ENCODE measurements at regions not wholly inside any gene's neighbourhood (a gene's known extent, or its start where the extent isn't known, plus 50 kb on each side); places are given as distances from the start of the nearest gene placed in this dataset.
"Not testable (repeated sequence)": the region's sequence is repeated elsewhere in the genome, so short reads cannot be mapped to it uniquely, and the experiment has no call there.

DNA sequence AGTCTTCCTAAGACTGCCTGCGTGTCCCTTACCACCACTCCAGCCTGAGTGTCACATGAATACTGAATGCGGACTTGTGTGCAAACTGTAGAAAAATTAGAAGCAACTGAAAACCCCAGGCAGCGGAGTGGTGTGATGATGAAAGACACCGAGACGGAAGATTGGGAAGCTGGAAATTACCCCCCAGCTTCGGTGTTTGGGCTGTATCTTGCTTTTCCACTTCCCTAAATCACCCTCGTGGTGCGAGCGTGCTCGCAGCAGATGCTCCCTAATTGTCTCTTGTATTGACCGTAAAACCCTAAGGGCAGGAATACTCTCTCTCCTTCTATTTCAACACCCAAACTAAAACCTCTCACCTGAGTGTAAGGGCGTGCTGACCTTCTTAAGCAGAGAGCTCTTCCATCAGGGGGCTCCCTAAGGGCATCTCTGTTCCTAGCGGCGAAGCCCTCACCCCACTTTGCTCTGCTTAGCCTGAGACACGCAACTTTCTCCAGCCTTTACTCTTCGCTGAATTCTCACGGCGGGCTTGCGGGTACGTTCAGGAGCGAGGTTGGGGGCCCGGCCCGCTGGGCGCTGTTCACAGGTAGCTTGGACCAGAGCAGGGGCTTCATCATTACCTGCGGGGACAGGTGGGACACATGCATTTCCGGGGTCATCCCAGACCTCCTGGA is 62.4 kb downstream of the CRYBB2 start:
- Histone ChIP-seq H3K27ac (ENCODE audit: low read depth in 2 of 2, low read length in 1 of 2) (no peak overlapping the region), H3K4me3 (ENCODE audit: low read depth in 1 of 2, low read length in 2 of 2) (no peak overlapping the region), H3K9me3 (ENCODE audit: control insufficient read depth in 2 of 2, insufficient read depth in 1 of 2, low read depth in 1 of 2, low read length in 1 of 2) (no peaks in the 10 kb centered on the region), H3K36me3 (ENCODE audit: control insufficient read depth in 2 of 2, insufficient read depth in 2 of 2, low read length in 1 of 2) (no peaks in the 10 kb centered on the region), H3K4me1 (ENCODE audit: control insufficient read depth in 2 of 2, insufficient read depth in 2 of 2, low read length in 1 of 2) (peaks cover 2 to 3% of the 10 kb centered on the region in 2 donors), H3K27me3 (ENCODE audit: control insufficient read depth in 1 of 2, insufficient read depth in 2 of 2, low read length in 2 of 2) (peaks cover 4 to 10% of the 10 kb centered on the region in 2 donors)
- WGBS, 2 donors = 14 to 16% methylated on average over 25 to 26 of the region's 26 CpGs

DNA sequence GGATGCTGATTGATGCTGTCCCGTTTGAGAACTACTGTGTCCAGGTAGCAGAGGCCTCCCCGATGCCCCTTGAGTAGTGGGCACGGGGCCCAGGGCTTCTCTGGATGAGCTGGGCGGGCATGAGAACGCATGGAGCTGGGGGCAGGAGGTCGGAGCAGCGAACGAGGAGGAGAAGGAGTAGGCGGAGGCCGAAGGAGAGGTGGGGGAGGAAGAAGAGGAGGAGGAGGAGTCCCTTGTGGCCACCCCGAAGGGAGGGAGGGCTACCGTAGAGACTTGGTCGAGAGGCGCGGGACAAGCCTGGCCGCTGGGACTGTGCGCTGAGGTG is 62.9 kb downstream of the CRYBB2 start:
- Histone ChIP-seq H3K9me3 (ENCODE audit: control insufficient read depth in 2 of 2, insufficient read depth in 1 of 2, low read depth in 1 of 2, low read length in 1 of 2) (no peaks in the 10 kb centered on the region), H3K27me3 (ENCODE audit: control insufficient read depth in 1 of 2, insufficient read depth in 2 of 2, low read length in 2 of 2) (peaks cover 4 to 10% of the 10 kb centered on the region in 2 donors), H3K27ac (ENCODE audit: low read depth in 2 of 2, low read length in 1 of 2) (no peak overlapping the region), H3K4me3 (ENCODE audit: low read depth in 1 of 2, low read length in 2 of 2) (no peak overlapping the region), H3K4me1 (ENCODE audit: control insufficient read depth in 2 of 2, insufficient read depth in 2 of 2, low read length in 1 of 2) (peaks cover 2 to 3% of the 10 kb centered on the region in 2 donors), H3K36me3 (ENCODE audit: control insufficient read depth in 2 of 2, insufficient read depth in 2 of 2, low read length in 1 of 2) (no peaks in the 10 kb centered on the region)
- WGBS, 2 donors = 0 to 2% methylated on average over 14 to 17 of the region's 17 CpGs

DNA sequence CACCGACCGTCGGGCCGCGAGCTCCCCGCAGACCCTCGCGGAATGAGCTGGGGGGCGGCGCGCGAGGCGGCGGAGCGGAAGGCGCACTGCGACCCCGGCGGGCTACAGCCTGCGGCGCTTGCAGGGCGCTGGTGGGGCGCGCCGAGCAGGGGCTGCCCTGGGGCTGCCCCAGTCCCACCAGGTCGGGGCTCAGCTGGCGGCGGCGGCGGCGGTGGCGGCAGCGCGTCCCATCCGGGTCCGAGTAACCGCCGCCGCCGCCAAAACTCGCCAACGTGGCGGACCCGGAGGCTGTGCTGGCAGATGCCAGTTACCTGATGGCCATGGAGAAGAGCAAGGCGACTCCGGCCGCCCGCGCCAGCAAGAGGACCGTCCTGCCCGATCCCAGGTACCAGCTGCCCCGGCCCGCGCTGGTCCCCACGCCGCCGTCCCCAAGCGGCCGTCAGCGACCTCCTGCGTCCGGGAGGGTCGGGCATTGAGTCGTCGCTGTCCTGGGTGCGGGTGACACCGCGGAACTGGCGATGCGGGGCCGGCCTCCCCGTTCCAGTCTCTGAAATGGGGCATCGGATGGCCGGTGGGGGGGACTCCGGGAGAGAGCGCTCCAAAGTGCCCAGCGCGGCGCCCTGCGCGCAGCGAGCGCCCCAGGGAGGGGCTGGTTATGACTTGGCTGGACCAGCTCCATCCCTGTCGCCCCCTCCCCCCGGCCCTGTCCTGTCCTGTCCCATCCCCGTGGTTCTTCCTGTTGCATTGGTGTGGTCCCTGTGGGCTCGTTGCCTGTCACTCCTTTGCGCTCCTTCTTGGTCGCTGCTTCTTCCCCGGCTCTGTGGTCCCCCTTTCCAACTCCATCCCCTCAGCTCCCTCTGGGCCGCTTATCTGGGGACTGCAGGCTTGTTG is 63.5 kb downstream of the CRYBB2 start:
- 2 to 3% methylated on average over 62 to 91 of the region's 91 CpGs for WGBS, 2 donors
- Histone ChIP-seq H3K27me3 (ENCODE audit: control insufficient read depth in 1 of 2, insufficient read depth in 2 of 2, low read length in 2 of 2) (peaks cover 4 to 10% of the 10 kb centered on the region in 2 donors), H3K27ac (ENCODE audit: low read depth in 2 of 2, low read length in 1 of 2) (no peak overlapping the region), H3K4me3 (ENCODE audit: low read depth in 1 of 2, low read length in 2 of 2) (peak overlapping the region in 1 of 2 donors; percentile 20), H3K36me3 (ENCODE audit: control insufficient read depth in 2 of 2, insufficient read depth in 2 of 2, low read length in 1 of 2) (no peaks in the 10 kb centered on the region), H3K4me1 (ENCODE audit: control insufficient read depth in 2 of 2, insufficient read depth in 2 of 2, low read length in 1 of 2) (peaks cover 2 to 3% of the 10 kb centered on the region in 2 donors), H3K9me3 (ENCODE audit: control insufficient read depth in 2 of 2, insufficient read depth in 1 of 2, low read depth in 1 of 2, low read length in 1 of 2) (no peaks in the 10 kb centered on the region)

DNA sequence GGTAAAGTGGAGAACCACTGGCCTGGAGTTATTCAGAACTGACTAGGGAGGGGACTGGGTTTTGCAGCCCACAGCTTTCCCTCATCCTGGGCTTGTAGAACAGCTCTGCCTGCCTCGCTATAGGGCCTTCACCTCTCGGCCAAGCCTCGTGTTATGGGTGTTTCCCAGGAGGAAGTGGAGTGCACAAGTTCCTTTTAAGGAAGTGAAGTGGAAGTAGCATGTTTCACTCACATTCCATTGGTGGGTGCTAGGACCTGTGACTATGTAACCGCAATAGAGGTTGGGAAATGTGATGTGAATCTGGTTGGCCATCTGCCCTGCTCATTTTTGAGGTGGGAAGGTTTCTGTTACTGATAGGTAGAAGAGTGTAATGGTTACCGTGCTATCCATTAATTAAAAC is 69.0 kb downstream of the CRYBB2 start:
- H3K4me3 ChIP-seq (ENCODE audit: low read depth in 1 of 2, low read length in 2 of 2); H3K27me3 ChIP-seq (ENCODE audit: control insufficient read depth in 1 of 2, insufficient read depth in 2 of 2, low read length in 2 of 2); H3K4me1 ChIP-seq (ENCODE audit: control insufficient read depth in 2 of 2, insufficient read depth in 2 of 2, low read length in 1 of 2); H3K9me3 ChIP-seq (ENCODE audit: control insufficient read depth in 2 of 2, insufficient read depth in 1 of 2, low read depth in 1 of 2, low read length in 1 of 2); H3K36me3 ChIP-seq (ENCODE audit: control insufficient read depth in 2 of 2, insufficient read depth in 2 of 2, low read length in 1 of 2); H3K27ac ChIP-seq (ENCODE audit: low read depth in 2 of 2, low read length in 1 of 2): not testable (repeated sequence)
- 65 to 83% methylated on average over 2 to 5 of the region's 5 CpGs for WGBS, 2 donors

DNA sequence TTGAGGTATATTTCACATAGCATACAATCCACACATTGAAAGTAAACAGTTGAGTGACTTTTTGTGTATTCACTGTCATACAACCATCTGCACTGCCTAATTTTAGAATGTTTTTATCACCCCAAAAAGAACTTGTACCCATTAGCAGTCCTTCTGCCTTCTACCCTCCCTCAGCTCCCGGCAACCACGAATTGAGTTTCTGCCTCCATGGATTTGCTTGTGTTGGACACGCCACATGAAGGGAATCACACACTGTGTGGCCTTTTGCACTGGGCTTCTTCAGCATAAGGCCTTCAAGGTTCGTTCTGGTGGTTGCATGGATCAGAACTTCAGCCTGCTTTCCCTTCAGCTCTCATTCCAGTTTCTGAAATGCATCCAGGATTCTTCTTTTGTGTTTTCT is 82.5 kb downstream of the CRYBB2 start:
- H3K4me1 ChIP-seq (ENCODE audit: control insufficient read depth in 2 of 2, insufficient read depth in 2 of 2, low read length in 1 of 2); H3K4me3 ChIP-seq (ENCODE audit: low read depth in 1 of 2, low read length in 2 of 2); H3K36me3 ChIP-seq (ENCODE audit: control insufficient read depth in 2 of 2, insufficient read depth in 2 of 2, low read length in 1 of 2); H3K27me3 ChIP-seq (ENCODE audit: control insufficient read depth in 1 of 2, insufficient read depth in 2 of 2, low read length in 2 of 2); H3K9me3 ChIP-seq (ENCODE audit: control insufficient read depth in 2 of 2, insufficient read depth in 1 of 2, low read depth in 1 of 2, low read length in 1 of 2); H3K27ac ChIP-seq (ENCODE audit: low read depth in 2 of 2, low read length in 1 of 2): not testable (repeated sequence)
- whole genome bisulfite sequencing, 2 donors = 58 to 79% methylated on average over 2 to 4 of the region's 4 CpGs

DNA sequence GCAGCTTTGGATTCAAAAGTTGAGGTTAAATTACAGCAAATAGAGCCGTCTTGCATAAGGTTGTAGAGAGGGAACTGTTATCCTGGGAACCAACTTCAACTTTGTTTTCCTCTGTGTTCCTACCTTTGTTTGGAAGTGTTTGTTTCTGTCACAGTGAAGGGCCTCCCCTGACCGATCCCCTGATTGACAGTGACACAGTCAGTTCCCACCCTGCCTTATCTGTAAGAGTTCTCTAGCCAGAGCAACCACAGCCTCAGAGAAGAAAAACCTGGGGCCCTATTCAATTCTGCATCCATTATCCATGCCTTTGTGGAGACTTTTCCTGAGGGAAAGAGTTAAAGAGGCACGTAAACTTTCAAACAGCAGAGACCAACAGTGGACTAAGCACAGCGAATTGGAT is 90.1 kb downstream of the CRYBB2 start:
- H3K27ac ChIP-seq (ENCODE audit: low read depth in 2 of 2, low read length in 1 of 2); H3K36me3 ChIP-seq (ENCODE audit: control insufficient read depth in 2 of 2, insufficient read depth in 2 of 2, low read length in 1 of 2); H3K27me3 ChIP-seq (ENCODE audit: control insufficient read depth in 1 of 2, insufficient read depth in 2 of 2, low read length in 2 of 2); H3K4me3 ChIP-seq (ENCODE audit: low read depth in 1 of 2, low read length in 2 of 2); H3K9me3 ChIP-seq (ENCODE audit: control insufficient read depth in 2 of 2, insufficient read depth in 1 of 2, low read depth in 1 of 2, low read length in 1 of 2); H3K4me1 ChIP-seq (ENCODE audit: control insufficient read depth in 2 of 2, insufficient read depth in 2 of 2, low read length in 1 of 2): not testable (repeated sequence)
- 38 to 62% methylated on average over 1 of the region's 4 CpGs for WGBS, 2 donors

DNA sequence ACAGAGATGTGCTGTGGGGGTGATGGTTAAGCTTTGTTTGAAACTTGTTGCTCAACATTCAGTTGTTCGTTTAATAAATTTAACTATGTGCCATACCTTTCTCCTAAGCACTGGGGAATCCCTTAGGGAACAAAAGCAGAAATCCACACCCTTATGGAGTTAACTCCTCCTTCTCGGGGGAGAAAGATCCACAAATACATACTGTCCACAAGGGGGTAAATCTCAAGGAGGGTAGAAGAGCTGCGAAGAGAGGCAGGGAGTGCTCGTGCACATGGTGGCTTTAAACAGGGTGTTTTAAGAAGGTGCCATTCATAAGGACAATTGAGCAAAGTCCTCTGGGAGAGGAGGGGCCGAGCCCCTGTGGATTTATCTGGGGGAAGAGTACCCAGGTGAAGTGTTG is 92.5 kb downstream of the CRYBB2 start:
- H3K4me3 ChIP-seq (ENCODE audit: low read depth in 1 of 2, low read length in 2 of 2); H3K9me3 ChIP-seq (ENCODE audit: control insufficient read depth in 2 of 2, insufficient read depth in 1 of 2, low read depth in 1 of 2, low read length in 1 of 2); H3K27me3 ChIP-seq (ENCODE audit: control insufficient read depth in 1 of 2, insufficient read depth in 2 of 2, low read length in 2 of 2); H3K27ac ChIP-seq (ENCODE audit: low read depth in 2 of 2, low read length in 1 of 2); H3K4me1 ChIP-seq (ENCODE audit: control insufficient read depth in 2 of 2, insufficient read depth in 2 of 2, low read length in 1 of 2); H3K36me3 ChIP-seq (ENCODE audit: control insufficient read depth in 2 of 2, insufficient read depth in 2 of 2, low read length in 1 of 2): not testable (repeated sequence)
- WGBS, 2 donors = 50% methylated on average over 2 of the region's 5 CpGs; no CpG with 5 or more reads in 1 of the 2 donors

DNA sequence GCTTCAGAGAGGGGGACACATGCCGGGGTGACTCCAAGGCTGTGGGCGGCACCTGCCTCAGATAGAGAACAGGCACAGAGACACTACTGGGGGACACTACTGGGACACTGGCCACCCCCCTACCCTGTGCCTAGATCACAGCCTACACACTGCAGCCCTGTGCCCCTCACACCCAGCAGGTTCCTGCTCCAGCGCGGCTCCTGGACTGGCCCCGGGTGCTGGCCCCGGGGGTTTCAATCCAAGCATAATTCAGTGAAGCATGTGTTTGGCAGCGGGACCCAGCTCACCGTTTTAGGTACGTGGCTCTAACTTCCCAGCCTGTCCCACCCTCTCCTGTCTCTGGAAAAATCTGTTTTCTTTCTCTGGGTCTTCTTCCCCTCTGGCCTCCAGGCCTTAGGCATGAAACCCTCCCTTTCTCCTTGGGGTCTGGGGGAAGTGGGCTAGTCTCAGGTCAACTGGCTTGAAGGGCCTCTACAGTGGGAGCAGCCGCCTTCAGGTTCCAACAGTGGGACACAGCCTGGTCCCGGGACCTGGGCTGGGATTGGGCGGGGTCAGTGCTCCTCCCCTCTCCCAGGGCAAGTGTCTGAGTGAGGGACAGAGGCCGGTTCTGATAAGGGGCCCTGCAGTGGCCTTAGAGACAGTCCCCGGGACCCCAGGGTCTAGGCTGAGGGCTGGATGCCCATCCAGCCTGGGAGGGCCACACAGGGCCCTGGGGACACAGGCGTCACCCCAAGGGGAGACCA is 98.8 kb downstream of the CRYBB2 start:
- no peak overlapping the region for H3K27ac ChIP-seq (ENCODE audit: low read depth in 2 of 2, low read length in 1 of 2)
- H3K9me3 ChIP-seq (ENCODE audit: control insufficient read depth in 2 of 2, insufficient read depth in 1 of 2, low read depth in 1 of 2, low read length in 1 of 2) = no peaks in the 10 kb centered on the region
- H3K36me3 ChIP-seq (ENCODE audit: control insufficient read depth in 2 of 2, insufficient read depth in 2 of 2, low read length in 1 of 2) = no peaks in the 10 kb centered on the region
- WGBS, 2 donors = 79 to 81% methylated on average over 14 to 15 of the region's 15 CpGs
- no peak overlapping the region for H3K4me3 ChIP-seq (ENCODE audit: low read depth in 1 of 2, low read length in 2 of 2)
- H3K4me1 ChIP-seq (ENCODE audit: control insufficient read depth in 2 of 2, insufficient read depth in 2 of 2, low read length in 1 of 2) = no peaks in the 10 kb centered on the region
- no peaks in the 10 kb centered on the region for H3K27me3 ChIP-seq (ENCODE audit: control insufficient read depth in 1 of 2, insufficient read depth in 2 of 2, low read length in 2 of 2)

DNA sequence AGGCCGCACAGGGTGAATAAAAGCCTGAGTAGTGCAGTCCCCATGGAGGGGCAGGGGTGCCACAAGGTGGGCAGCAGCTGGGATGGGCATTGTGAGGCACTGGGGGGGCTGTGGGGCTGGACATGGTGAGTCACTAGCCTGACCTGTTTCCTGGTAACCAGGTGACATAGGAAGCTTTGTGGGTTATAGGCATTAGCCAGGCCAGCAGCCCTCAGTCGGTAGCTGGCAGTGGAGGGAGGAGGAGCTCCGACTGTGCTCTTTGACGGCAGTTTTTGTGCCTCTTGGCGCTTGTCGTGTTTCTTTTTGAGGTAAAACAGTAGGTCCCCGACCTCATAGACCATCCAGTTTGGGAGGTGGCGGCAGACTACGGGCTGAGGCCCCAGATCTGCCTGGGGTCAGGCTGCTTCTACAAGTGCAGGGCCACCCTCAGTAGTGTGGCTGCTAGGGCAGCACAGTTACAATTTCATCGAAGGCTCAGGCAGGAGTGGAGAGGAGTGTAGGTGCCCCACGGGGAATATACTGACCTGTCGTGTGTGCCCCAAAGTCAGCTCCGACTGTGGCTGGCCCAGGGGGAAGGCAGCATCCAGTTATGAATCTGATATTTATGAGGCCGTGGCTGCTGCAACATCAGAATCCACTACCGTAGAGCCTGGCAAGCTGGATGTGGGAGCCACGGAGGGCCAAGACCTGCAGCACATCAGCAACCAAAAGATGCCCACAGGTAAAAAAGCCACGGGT is 107.7 kb downstream of the CRYBB2 start:
- Histone ChIP-seq H3K4me3 (ENCODE audit: low read depth in 1 of 2, low read length in 2 of 2) (no peak overlapping the region), H3K27me3 (ENCODE audit: control insufficient read depth in 1 of 2, insufficient read depth in 2 of 2, low read length in 2 of 2) (no peaks in the 10 kb centered on the region), H3K4me1 (ENCODE audit: control insufficient read depth in 2 of 2, insufficient read depth in 2 of 2, low read length in 1 of 2) (no peaks in the 10 kb centered on the region), H3K9me3 (ENCODE audit: control insufficient read depth in 2 of 2, insufficient read depth in 1 of 2, low read depth in 1 of 2, low read length in 1 of 2) (no peaks in the 10 kb centered on the region), H3K27ac (ENCODE audit: low read depth in 2 of 2, low read length in 1 of 2) (no peak overlapping the region), H3K36me3 (ENCODE audit: control insufficient read depth in 2 of 2, insufficient read depth in 2 of 2, low read length in 1 of 2) (no peaks in the 10 kb centered on the region)
- 78 to 81% methylated on average over 16 of the region's 17 CpGs for WGBS, 2 donors

All from esophagus (tissue), 2 donors.